ENCODE measurements at regions not wholly inside any gene's neighbourhood (a gene's known extent, or its start where the extent isn't known, plus 50 kb on each side); places are given as distances from the start of the nearest gene placed in this dataset.

DNA sequence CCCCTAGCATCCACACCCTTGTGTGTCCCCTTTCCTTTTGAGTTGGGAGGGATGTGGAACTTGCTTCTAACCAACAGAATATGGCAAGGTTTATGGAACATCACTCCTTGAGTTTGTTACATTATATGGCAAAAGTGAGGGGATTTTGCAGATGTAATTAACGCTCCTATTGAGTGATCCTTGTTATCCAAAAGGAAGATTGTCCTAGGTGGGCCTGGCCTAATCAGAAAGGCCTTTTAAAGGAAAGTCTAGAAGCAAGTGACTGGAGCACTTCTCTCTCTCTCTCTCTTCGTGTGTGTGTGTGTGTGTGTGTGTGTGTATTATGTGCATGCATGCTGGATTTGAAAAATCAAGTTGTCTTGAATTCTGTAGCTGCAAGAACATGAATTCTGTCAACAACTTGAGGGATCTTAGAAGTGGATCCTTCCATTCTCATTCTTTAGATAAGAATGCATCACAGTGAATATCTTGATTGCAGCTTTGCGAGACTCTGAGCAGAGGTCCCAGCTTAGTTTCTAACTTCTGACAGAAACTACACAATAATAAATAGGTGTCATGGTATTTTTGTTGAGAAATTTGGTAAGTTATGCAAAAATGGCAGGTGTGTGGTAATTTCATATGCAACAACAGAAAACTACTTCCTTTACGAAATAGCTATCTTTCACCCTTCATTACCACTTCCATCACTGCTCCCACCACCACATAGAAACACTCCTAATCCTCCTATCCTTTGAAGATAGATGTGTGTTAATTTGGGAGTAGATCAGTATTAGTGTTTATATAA lies 360.9 kb upstream of the CBLB start:
- no peak for DNase-seq

DNA sequence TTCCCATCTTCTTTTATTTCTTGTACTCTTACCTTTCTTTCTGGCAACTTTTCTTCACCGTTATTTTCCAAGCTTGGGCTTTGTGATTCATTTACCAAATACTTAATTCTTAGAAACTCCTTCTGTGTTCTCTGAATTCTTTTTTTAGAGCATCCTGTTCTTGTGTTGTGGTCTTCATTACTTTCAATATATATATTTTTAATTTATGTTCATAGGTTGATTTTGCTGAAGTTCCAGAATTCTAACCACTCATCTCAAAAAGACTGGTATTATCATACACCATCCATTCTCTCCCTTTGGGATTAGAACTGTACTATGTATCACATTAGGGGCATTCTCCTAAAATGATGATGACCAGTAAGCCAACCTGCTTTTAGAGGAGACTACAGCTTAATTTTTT lies 362.3 kb upstream of the CBLB start:
- DNase-seq, result no peak

DNA sequence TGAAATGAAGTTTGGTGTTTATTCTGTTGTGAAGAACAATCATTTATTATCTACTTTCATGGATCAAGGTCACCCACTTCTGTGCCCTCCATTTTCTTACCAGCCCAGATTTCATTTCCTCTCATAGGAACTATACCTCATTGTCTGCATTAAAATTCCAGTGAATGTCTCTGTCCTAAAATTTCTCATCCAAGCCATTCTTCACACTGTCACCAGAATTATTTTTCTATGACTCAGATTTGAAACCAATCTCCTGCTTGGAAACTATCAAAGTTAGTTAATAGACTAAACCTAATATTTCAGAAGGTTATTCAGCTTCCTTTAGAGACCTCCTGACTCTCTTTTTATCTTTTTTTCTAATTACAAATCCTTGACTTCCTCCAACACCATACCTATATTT lies 364.1 kb upstream of the CBLB start:
- DNase-seq, result no peak

DNA sequence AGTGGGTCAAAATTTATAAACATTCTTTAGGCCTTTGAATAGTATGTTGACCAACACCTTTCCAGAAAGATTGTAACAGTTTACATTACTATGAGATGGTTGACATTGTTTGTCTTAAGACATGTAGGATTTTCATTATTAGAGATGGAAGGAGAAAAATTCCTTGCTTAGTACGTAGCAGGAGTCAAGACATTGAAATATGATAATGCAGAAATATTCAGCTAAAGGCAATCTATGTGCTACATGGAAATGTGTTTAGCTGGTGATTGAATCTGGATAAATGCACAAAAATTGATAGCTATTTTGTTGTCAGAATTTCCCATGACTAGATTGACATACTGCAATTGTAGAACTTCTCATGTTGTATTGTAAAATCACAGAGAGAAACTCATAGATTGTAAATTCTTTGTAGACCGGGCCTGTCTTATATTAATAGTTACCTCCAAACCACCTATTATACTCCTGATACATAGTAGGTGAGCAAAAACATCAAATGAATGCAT lies 370.4 kb upstream of the CBLB start:
- DNase-seq, result no peak

DNA sequence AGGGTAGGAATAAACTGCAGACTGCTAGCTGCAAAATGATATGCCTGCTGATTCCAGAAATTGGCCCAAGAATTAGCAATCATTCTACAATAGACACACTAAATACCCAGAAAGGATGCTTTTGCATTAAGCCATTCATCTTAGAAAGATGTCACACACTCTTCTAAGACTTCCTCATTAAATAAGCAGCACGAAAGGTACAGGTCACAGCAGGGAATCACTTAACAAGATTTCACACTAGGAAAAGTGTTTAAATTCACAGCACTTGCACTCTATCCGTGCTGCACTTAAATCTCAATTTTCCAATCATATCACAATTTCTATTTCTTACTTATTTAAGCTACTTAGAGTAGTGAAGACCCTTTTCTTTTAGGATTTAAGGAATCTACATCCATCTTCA lies 372.8 kb upstream of the CBLB start:
- no peak for DNase-seq

DNA sequence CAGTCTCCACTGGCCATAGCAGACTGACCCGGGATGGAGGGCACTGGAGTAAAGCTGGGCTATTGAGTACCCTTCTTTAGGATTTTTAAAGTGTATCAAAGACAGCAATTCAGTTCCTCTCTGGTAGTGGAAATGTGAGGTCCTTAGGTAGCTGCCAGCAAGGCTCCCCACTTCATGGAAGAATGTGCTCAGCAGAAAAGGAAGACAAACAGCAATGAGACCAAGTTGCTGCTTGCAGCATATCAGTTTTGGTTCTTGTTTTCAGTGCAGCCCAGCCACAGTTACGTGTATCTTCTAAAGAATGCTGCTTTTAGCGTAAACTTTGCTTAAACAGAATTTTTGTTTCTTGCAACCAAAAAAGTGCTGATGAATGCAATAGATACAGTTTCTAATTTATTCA lies 374.0 kb upstream of the CBLB start:
- DNase-seq, result no peak

DNA sequence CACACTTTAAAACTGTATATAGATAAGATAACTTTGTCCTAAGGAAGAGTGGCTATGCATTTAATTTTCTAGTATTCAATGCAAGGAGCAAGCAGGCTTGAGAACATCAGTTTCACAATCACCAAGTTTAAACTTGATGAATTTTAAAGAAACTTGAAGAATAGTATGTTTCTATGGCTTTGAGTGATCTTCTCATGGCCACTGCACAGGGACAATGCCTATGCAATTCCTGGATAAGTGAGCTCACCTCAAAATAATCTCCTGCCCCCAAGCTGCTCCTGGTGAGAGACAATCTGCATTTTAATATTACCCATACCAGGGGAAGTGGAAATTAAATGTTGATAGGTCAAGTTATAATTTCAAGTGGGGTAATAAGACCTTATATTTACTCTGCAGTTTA lies 376.6 kb upstream of the CBLB start:
- DNase-seq, result no peak

DNA sequence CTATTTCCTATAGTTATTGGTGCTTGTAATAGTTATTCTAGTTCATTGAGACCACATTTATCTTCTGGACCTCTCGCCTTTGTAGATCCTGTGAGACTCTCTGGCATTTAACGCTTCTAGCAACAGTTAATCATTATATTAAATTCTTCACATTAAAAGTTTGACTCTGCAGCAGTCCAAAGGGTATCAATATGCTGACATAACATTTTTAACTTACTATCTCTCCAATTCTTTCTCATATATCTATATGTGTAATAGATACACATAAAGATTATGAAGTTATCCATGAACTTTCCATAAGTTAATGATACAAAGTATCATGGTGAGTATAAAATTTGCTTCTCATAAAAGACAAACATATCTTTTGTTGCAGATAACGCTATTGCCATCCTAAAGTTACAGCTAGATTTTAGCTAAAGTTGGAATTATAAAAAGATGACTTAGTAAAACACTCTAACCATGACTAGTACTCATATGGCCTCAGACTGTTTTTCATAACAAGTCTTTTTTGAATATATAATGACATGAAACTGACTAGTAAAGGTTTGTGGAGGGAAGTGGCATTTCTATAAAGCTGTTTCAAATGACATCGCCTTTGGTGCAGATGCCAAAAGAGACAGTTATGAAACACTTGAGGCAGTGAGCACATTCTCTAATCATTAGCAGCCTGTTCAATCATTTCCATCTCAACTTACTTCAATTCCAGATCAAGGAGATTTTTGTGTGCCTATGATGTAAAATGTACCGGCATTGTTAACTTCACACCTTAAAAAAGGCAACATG lies 379.3 kb upstream of the CBLB start:
- no peak for DNase-seq

DNA sequence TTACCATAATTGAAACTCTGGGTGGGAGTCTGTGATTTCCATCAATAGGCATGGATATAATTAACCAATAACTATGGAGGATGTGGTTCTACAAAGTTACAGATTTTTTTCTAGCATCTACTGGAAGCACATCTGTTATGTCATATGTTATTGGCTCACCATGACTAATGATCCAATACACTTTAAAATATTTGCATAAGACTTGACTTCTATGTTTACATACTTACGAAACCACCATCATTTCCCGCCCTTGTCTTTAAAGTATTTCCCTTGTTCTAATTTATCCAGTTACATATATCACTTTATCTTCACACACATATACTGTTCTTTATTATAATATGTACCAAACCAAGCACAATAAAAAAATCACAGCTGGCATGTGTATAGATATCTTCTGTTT lies 380.3 kb upstream of the CBLB start:
- no peak for DNase-seq

DNA sequence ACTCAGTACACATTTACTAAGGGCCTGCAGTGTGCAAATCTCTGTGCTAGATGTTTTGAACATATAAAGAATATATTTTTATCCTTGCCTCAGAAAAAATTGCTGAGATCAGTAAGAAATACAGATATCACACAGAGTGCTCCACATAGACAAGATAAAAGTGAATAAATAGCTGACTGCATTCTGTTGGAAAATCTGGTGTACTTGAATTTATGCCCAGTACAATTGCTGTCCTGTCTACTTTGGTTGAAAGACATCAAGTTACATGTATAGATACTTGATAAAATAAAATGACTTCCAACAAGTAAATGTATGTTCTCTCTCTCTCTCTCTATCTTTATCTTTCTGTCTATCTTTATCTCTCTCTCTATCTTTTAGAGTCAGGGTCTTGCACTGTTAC lies 381.2 kb upstream of the CBLB start:
- no peak for DNase-seq

DNA sequence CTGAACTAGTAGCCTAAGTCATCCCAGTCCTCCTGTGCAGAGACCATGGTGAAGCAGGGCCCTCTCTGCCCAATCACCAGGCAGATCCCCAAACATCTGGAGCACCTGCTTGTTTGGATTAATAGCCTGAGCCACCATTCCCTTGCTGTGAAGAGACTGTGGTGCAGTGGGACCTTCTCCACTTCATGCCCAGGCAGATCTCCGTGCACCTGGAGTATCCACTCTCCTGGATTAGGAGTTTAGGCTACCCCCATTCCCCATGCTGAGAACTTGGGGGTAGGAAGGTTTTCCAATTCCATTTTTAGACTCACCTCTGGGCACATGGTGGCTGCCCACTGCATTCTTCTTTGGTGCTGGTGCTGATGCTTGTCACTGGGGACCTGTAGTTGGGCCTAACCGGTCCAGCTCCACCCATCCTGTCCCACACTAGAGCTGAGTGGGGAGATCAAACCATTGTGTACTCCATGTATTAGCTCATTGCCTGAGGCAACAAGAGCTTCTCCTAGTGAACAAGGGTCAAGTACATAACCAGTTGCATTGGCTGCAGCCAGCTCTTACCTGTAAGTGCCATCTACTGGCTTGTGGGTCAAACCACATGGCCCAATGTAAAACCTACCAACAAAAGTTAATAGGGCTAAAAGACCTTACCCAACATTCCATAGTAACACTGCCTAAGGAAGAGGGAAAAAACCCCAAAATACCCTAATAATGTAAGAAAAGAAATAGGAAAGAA lies 382.5 kb upstream of the CBLB start:
- DNase-seq, result no peak

DNA sequence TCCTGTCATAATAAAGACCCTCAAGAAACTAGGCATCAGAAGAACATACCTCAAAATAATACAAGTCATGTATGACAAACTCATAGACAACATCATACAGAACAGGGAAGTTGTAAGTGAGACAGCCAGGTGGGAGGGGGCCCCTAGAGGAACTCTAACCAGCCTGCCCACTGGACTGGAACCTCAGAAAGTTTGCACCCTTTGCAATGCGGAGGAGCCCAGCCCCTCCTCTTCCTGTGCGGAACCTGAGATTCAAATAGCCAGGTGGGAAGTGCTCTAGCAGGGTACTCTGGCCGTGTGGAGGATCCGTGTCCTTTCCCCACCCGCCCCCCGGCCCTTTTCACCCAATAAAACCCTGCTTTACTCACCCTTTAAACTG lies 387.0 kb upstream of the CBLB start:
- DNase-seq, result no peak

DNA sequence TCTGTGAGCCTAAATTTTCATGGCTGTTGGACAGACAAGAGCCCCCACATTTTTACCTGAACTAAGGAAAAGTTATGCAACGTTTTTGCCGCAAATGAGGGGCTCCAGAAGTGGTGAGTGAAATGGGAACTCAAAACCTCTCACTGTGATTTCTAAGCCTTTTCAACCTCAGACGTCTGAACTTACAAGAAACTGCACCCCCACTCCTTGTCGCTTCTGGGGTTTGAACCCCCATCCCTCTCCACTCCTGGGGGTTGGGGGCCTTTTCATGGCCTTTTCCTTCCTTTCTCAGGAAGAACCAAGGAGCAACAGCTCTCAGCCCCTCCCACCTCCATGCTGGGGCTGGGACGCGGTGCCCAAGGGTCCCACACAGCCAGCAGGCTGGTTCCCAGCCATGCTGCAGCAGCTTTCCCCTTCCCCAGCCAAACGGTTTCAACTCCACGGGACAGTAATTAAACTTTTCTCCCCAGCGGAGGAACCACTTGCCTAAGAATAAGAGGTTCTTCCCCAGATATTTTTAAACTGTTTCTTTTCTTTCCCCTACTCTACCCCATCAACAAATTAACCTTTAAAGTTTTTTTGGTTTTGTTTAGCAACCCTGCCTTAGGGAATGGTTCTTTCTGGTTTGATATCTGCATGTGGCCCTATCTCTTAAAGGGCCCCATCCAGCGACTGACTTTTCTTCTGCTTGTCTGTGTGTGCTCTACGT lies 387.6 kb upstream of the CBLB start:
- no peak for DNase-seq

DNA sequence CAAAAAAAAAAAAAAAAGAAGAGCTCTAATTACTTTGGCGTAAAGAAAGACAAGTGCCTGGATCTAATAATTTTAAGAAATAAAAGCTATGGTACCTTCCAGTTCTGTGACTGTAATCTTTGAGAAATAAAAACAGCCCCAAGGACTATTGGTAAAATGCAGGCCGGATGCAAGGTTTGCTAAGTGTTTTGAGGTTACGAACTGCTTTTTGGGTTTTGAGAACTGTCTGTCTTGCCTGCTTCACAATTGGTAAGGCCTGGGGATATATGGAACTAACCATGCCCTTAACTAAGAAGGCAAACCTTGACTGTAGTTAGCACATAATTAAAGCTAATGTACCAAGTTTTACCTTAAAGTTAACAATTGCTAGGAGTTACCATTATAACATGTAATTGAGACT lies 388.4 kb upstream of the CBLB start:
- DNase-seq, result no peak

DNA sequence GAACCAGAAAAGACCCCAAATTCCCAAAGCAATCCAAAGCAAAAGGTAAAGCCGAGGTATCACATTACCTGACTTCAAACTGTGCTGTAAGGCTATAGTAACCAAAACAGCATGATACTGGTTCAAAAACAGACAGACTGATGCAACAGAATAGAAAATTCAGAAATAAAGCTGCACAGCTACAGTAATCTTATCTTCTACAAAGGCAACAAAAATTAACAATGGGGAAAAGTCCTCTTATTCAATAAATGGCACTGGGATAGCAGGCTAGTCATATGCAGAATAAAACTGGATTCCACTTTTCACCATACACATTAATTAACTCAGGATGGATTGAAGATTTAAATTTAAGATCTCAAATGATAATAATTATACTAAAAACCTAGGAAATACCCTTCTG lies 392.6 kb upstream of the CBLB start:
- DNase-seq, result no peak

DNA sequence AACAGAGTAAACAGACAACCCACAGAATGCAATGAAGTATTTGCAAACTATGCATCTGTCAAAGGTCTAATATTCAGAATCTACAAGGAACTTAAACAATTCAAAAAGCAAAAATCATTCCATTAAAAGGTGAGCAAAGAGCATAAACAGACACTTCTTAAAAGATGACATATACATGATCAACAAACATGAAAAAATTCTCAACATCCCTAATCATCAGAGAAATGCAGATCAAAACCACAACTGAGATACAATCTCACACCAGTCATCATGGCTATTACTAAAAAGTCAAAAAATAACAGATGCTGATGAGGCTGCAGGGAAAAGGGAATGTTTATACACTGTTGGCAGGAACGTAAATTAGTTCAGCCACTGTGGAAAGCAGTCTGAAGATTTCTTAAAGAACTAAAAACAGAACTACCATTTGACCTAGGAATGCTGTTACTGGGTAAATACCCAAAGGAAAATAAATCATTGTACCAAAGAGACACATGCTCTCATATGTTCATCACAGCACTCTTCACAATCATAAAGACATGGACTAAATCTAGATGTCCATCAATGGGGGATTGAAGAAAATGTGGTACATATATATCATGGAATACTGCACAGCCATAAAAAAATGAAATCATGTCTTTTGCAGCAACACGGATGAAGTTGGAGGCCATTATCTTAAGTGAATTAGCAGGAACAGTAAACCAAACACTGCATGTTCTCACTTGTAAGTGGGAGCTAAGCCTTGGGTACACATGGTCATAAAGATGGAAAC lies 393.3 kb upstream of the CBLB start:
- no peak for DNase-seq

DNA sequence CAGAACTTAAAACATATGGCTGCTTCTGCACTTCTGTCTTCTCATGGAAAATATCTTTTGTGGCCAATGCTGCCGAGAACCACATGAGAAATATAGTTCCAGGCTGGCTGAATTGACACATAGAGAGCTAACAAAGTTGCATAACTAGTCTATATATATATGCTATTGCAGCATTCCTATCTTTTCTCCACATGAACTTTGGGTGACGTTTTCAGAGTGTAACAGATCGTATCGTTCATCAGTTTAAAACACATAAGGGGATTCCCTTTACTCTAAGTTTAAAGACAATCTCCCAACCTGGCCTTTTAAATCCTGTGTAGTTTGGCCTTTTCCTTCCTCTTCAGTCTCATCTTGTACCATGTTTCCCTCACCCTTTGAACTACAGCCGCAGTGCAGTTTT lies 394.2 kb upstream of the CBLB start:
- DNase-seq, result no peak

DNA sequence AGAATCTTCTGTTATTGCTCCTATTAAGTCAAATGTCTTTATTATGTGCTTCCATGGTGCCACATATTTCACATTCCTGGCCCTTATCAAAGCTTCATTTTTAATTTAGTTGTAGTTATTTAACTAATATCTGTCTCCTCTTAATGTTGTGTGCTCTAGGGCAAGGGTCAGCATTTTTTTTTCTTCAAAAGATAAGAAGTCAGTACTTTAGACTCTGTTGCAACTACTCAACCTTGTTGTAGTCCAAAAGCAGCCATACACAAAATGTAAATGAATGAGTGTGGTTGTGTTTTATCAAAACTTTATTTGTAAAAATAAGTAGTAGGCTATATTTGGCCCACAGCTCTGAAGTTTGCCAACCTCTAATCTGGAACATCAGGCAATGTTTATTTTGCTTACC lies 394.7 kb upstream of the CBLB start:
- no peak for DNase-seq

DNA sequence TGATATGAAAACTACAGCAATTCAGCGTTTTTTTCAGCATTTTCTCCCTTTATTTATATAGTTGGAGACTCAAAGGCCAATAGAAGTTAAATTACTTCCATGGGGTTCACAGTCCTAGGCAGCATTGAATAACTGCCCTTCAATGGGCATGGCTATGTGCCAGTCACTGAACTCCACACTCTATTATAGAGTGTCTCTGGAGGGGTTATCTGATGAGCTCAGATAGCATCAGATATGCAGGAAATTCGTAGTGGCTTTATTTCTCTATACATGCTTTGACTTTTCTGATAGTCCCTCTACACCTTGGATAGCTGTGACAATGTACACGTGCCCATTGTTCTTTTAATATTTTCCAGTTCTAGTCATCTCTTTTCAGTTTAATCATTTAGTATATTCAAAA lies 396.9 kb upstream of the CBLB start:
- DNase-seq, result no peak

DNA sequence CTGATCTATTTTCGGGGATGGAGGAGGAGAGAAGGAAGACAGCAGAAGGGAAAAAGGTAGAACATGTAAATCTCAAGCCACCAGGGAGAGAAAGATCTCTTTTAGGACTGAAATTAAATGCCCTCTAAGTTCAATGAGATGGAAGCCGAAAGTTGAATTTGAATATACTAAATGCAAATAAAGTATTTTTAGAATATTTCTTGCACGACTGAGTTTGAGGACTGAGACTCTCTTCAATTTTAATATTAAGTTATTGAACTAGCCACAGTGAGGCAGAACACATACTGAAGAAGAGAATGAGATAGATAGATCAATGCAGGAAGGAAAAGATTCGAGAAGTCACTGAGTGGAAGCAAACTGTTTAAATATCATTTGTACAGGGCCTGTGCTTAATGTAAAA lies 399.9 kb upstream of the CBLB start:
- DNase-seq, result no peak

DNA sequence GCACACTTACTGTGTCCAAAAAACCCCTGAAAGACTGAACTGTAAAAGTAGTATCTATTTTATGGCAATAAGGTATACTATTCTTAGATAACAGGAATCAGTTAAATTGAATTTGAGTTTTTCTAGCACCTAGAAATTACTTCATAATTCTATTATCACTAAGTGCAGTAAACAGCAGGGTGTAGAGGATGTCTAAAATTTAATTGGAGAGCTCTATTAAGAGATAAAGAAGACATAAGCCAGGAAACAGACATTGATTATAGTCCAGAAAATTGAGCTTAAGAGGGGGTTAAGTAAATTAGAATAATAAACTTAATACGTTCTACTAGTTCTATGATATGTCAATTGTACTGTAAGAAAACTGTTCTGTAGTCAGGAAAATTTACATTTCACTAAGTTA lies 403.5 kb upstream of the CBLB start:
- DNase-seq, result no peak

DNA sequence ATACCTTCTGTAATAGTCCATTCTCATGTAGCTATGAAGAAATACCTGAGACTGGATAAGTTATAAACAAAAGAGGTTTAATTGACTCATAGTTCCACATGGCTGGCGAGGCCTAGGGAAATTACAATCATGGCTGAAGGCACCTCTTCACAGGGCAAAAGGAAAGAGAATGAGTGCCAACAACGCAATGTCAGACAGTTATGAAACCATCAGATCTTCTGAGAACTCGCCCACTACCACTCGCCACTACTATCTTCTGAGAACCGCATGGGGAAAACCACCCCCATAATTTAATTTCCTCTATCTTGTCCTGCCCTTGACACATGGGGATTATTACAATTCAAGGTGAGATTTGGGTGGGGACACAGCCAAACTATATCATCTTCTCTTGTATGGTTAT lies 406.8 kb upstream of the CBLB start:
- no peak for DNase-seq
